ENCODE measurements at regions not wholly inside any gene's neighbourhood (a gene's known extent, or its start where the extent isn't known, plus 50 kb on each side); places are given as distances from the start of the nearest gene placed in this dataset.

GRCh38 chr1:194654956-194655355 lies 1468.5 kb upstream of the B3GALT2 start:
- H4K20me1 ChIP-seq (replicated peaks; ENCODE audit: control insufficient read depth, extremely low read depth, insufficient read depth, low read length): no peaks in the 10 kb centered on the region
- H3K79me2 ChIP-seq (ENCODE audit: control insufficient read depth, insufficient read depth, low read length): no peaks in the 10 kb centered on the region
- no peaks in the 10 kb centered on the region for H3K27me3 ChIP-seq (ENCODE audit: control insufficient read depth in 2 of 2, insufficient read depth in 2 of 2, low read length in 2 of 2)
- no peak for TF ChIP-seq EZH2 (IDR thresholded peaks at IDR 0.05; ENCODE audit: borderline replicate concordance, low read depth, low read length, severe bottlenecking)
- TF ChIP-seq, protein P1, sequence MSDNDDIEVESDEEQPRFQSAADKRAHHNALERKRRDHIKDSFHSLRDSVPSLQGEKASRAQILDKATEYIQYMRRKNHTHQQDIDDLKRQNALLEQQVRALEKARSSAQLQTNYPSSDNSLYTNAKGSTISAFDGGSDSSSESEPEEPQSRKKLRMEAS (IDR thresholded peaks at IDR 0.05; ENCODE audit: insufficient read depth, insufficient read length): no peak
- no peak for TF ChIP-seq FOS (IDR thresholded peaks at IDR 0.05; ENCODE audit: borderline replicate concordance, insufficient read depth, low read length)
- no peak for TF ChIP-seq JUN (IDR thresholded peaks at IDR 0.05; ENCODE audit: borderline replicate concordance, insufficient read depth, insufficient read length, low read depth)
- no peak for TF ChIP-seq POLR2A (IDR thresholded peaks at IDR 0.05; ENCODE audit: low read depth, low read length)
- TF ChIP-seq GATA2 (IDR thresholded peaks at IDR 0.05; ENCODE audit: insufficient read depth, insufficient read length, low read depth, low read length): no peak
- no peak for TF ChIP-seq POLR2AphosphoS5 (IDR thresholded peaks at IDR 0.05; ENCODE audit: insufficient read depth, low read depth, low read length)
- TF ChIP-seq, protein P2, sequence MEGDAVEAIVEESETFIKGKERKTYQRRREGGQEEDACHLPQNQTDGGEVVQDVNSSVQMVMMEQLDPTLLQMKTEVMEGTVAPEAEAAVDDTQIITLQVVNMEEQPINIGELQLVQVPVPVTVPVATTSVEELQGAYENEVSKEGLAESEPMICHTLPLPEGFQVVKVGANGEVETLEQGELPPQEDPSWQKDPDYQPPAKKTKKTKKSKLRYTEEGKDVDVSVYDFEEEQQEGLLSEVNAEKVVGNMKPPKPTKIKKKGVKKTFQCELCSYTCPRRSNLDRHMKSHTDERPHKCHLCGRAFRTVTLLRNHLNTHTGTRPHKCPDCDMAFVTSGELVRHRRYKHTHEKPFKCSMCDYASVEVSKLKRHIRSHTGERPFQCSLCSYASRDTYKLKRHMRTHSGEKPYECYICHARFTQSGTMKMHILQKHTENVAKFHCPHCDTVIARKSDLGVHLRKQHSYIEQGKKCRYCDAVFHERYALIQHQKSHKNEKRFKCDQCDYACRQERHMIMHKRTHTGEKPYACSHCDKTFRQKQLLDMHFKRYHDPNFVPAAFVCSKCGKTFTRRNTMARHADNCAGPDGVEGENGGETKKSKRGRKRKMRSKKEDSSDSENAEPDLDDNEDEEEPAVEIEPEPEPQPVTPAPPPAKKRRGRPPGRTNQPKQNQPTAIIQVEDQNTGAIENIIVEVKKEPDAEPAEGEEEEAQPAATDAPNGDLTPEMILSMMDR (IDR thresholded peaks at IDR 0.05; ENCODE audit: extremely low read depth in 1 of 2, insufficient read depth in 1 of 2, low read depth in 1 of 2, low read length in 2 of 2): no peak
- no peak for TF ChIP-seq MYC (IDR thresholded peaks at IDR 0.05; ENCODE audit: low read depth, low read length)
- FAIRE-seq (no peak), DNase-seq (ENCODE audit: low read depth, low spot score) (no peak)
- ChIA-PET POLR2A (no interaction called here), CTCF (no interaction called here)
- H3K9me3 ChIP-seq (replicated peaks; ENCODE audit: control insufficient read depth, insufficient read depth, low read length): no peaks in the 10 kb centered on the region
- no TSS peak for BruUV-seq (replicated peaks)
- no peak overlapping the region for H3K4me3 ChIP-seq (replicated peaks in 1 of 3; ENCODE audit: insufficient read depth in 1 of 3, low read depth in 1 of 3, low read length in 3 of 3)
- dilution Hi-C loops (cut with MboI; ENCODE audit: extremely low pct_ligation_motif_present, low sequenced_read_pairs): no loop called here
- intact Hi-C loops (cut with micrococcal nuclease): no loop called here
- H3K4me1 ChIP-seq (ENCODE audit: control insufficient read depth, extremely low read depth, insufficient read depth, low read length): no peaks in the 10 kb centered on the region
- H3K27ac ChIP-seq (ENCODE audit: insufficient read depth, low read depth, low read length): no peak overlapping the region
- no peaks in the 10 kb centered on the region for H3K9me1 ChIP-seq (replicated peaks; ENCODE audit: control insufficient read depth, extremely low read depth, insufficient read depth, low read length)
- H3K9ac ChIP-seq (replicated peaks; ENCODE audit: extremely low read depth, insufficient read depth, low read length): no peak overlapping the region
- H3K36me3 ChIP-seq (ENCODE audit: control insufficient read depth in 2 of 2, extremely low read depth in 1 of 2, insufficient read depth in 2 of 2, low read length in 2 of 2): no peaks in the 10 kb centered on the region
- no peak overlapping the region for H3K4me2 ChIP-seq (ENCODE audit: insufficient read depth, low read length)
- H2AFZ ChIP-seq (ENCODE audit: low read depth, low read length): no peak overlapping the region
